OCI-LY1 (cell line): ENCODE measurements at regions not wholly inside any gene's neighbourhood (a gene's known extent, or its start where the extent isn't known, plus 50 kb on each side); places are given as distances from the start of the nearest gene placed in this dataset.

Source experiments
- H2AFZ ChIP-seq: fragments of 200-600 bp; sonication (generic), shearing (Covaris generic); 2 replicates; pipeline ENCODE4 v1.6.0; 2014; ENCODE audit warnings: antibody characterized with exemption, mild to moderate bottlenecking, low read length
- H3F3A ChIP-seq: fragments of 200-600 bp; sonication (generic), shearing (Covaris generic); 2 replicates; pipeline ENCODE4 v1.6.0; 2014; ENCODE audit warnings: mild to moderate bottlenecking, antibody characterized with exemption, low read length, moderate library complexity; ENCODE audit not compliant: insufficient read depth
- H3K27ac ChIP-seq: fragments of 200-600 bp; sonication (generic); 2 replicates; pipeline ENCODE4 v1.5.1; 2014; ENCODE audit warnings: low read length, mixed run types, mild to moderate bottlenecking, low read depth; ENCODE audit not compliant: poor library complexity, severe bottlenecking
- H3K27me3 ChIP-seq: fragments of 200-600 bp; sonication (generic); 2 replicates; pipeline ENCODE4 v1.6.0; 2014; ENCODE audit warnings: antibody characterized with exemption, mild to moderate bottlenecking, low read length, moderate library complexity; ENCODE audit not compliant: insufficient read depth
- H3K36me3 ChIP-seq: fragments of 200-600 bp; sonication (generic); 2 replicates; pipeline ENCODE4 v1.6.1; 2014; ENCODE audit warnings: mild to moderate bottlenecking, antibody characterized with exemption, low read length, moderate library complexity, mixed read lengths; ENCODE audit not compliant: insufficient read depth
- H3K4me1 ChIP-seq: fragments of 200-600 bp; sonication (generic); 2 replicates; pipeline ENCODE4 v1.5.1; 2014; ENCODE audit warnings: mild to moderate bottlenecking, low read length, moderate library complexity; ENCODE audit not compliant: insufficient read depth, severe bottlenecking
- H3K4me2 ChIP-seq: fragments of 200-600 bp; sonication (generic), shearing (Covaris generic); 2 replicates; pipeline ENCODE4 v1.6.1; 2014; ENCODE audit warnings: low read length
- H3K4me3 ChIP-seq: fragments of 200-600 bp; sonication (generic); 2 replicates; pipeline ENCODE4 v1.5.1; 2014; ENCODE audit warnings: low read length, low read depth, mild to moderate bottlenecking, mixed read lengths; ENCODE audit not compliant: poor library complexity, severe bottlenecking
- H3K79me2 ChIP-seq: fragments of 200-600 bp; shearing (Covaris generic); 2 replicates; pipeline ENCODE4 v1.6.1; 2016; ENCODE audit warnings: mixed run types, low read length, mixed read lengths; ENCODE audit not compliant: insufficient read depth
- H3K9ac ChIP-seq: fragments of 200-600 bp; sonication (generic), shearing (Covaris generic); 2 replicates; pipeline ENCODE4 v1.6.1; 2014; ENCODE audit warnings: mild to moderate bottlenecking, low read length, mixed read lengths
- H3K9me2 ChIP-seq: fragments of 200-600 bp; sonication (generic), shearing (Covaris generic); 2 replicates; pipeline ENCODE4 v1.6.1; 2014; ENCODE audit warnings: low read depth, mild to moderate bottlenecking, low read length, mixed read lengths
- H3K9me3 ChIP-seq: fragments of 200-600 bp; shearing (Covaris generic); 2 replicates; pipeline ENCODE4 v1.6.1; 2014; ENCODE audit warnings: low read length, mixed read lengths
- H4K20me1 ChIP-seq: fragments of 200-600 bp; sonication (generic), shearing (Covaris generic); 2 replicates; pipeline ENCODE4 v1.6.0; 2016; ENCODE audit warnings: mild to moderate bottlenecking, low read length; ENCODE audit not compliant: insufficient read depth
- EZH2 ChIP-seq: fragments of 200-600 bp; sonication (generic), shearing (Covaris generic); IDR thresholded peaks from 2 replicates; pipeline ENCODE4 v1.8.0; 2017; ENCODE audit warnings: borderline replicate concordance, mixed run types, mild to moderate bottlenecking, antibody characterized with exemption, low read length, moderate library complexity, mixed read lengths
- TF ChIP-seq, protein P1 (sequence below): fragments of 200-600 bp; sonication (generic), shearing (Covaris generic); IDR thresholded peaks from 2 replicates; pipeline ENCODE4 v1.5.1; 2017; ENCODE audit warnings: mild to moderate bottlenecking, antibody characterized with exemption, low read length, moderate library complexity, mixed read lengths

DNA sequence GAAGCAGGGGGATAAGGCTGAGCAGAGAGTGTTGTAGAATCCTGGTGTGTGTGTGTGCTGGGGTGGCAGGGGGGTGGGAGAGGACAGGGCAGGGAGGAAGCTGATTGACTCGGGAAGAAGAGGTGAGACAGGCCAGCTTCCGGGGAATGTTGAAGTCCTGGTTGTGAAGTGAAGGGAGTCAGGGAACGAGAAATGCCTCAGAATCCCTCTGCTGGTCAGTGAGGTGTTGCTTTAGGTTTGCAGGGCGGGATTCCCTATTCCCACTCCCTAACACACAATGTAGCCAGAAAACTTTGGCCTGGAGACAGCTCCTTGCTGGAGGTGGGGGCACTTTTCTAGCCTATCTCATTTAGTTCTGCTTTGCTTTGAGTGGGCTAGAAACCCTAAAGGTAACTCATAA lies 265.1 kb downstream of the HAUS1 start:
- Histone ChIP-seq H3K27me3 (no peaks in the 10 kb centered on the region), H3K27ac (no peak overlapping the region), H3K9me2 (no peaks in the 10 kb centered on the region), H3F3A (no peaks in the 10 kb centered on the region), H3K9ac (no peak overlapping the region), H4K20me1 (no peaks in the 10 kb centered on the region), H3K4me3 (no peak overlapping the region), H2AFZ (no peak overlapping the region), H3K9me3 (no peaks in the 10 kb centered on the region), H3K79me2 (no peaks in the 10 kb centered on the region), H3K4me1 (no peaks in the 10 kb centered on the region), H3K4me2 (no peak overlapping the region), H3K36me3 (no peaks in the 10 kb centered on the region; the same call in 1 of the 2 replicates)
- TF ChIP-seq, protein P1, sequence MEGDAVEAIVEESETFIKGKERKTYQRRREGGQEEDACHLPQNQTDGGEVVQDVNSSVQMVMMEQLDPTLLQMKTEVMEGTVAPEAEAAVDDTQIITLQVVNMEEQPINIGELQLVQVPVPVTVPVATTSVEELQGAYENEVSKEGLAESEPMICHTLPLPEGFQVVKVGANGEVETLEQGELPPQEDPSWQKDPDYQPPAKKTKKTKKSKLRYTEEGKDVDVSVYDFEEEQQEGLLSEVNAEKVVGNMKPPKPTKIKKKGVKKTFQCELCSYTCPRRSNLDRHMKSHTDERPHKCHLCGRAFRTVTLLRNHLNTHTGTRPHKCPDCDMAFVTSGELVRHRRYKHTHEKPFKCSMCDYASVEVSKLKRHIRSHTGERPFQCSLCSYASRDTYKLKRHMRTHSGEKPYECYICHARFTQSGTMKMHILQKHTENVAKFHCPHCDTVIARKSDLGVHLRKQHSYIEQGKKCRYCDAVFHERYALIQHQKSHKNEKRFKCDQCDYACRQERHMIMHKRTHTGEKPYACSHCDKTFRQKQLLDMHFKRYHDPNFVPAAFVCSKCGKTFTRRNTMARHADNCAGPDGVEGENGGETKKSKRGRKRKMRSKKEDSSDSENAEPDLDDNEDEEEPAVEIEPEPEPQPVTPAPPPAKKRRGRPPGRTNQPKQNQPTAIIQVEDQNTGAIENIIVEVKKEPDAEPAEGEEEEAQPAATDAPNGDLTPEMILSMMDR = no peak
- no peak for TF ChIP-seq EZH2

DNA sequence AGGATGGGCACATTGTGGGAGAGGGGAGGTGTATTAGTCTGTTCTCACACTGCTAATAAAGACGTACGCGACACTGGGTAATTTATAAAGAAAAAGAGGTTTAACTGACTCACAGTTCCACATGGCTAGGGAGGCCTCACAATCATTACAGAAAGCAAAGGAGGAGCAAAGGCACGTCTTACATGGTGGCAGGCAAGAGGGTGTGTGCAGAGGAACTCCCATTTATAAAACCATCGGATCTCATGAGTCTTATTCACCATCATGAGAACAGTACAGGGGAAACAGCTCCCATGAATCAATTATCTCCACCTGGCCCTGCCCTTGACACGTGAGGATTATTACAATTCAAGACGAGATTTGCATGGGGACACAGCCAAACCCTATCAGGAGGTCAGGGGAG lies 266.7 kb downstream of the HAUS1 start:
- Histone ChIP-seq H3K4me1 (no peaks in the 10 kb centered on the region), H3K4me3 (no peak overlapping the region), H2AFZ (no peak overlapping the region), H3K36me3 (no peaks in the 10 kb centered on the region; the same call in 1 of the 2 replicates), H3K9me3 (no peaks in the 10 kb centered on the region), H3F3A (no peaks in the 10 kb centered on the region), H3K27ac (no peak overlapping the region), H3K27me3 (no peaks in the 10 kb centered on the region), H3K9ac (no peak overlapping the region), H3K4me2 (no peak overlapping the region), H3K9me2 (no peaks in the 10 kb centered on the region), H3K79me2 (no peaks in the 10 kb centered on the region), H4K20me1 (no peaks in the 10 kb centered on the region)
- no peak for TF ChIP-seq EZH2
- TF ChIP-seq, protein P1 = no peak

DNA sequence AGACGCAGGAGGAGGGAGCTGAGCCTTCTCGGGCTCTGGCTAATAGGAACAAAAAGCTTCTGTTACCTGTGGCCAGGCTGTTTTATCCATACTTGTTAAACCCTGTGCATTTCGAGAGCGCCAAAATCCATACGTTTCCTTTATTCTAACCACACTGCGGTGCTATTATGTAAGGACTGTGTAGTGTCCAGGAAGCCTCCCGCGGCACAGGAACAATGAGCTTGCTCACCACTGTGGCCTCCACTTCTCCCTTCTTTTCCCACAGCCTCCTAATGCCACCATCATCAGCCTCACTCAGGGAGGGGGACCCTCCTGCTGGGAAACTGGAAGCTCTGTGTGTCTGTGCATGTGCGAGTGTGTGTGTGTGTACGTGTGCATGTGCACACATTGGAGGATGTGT lies 268.5 kb downstream of the HAUS1 start:
- no peak for TF ChIP-seq EZH2
- TF ChIP-seq, protein P1 = no peak
- no peak overlapping the region for H3K27ac ChIP-seq
- no peaks in the 10 kb centered on the region for H3K9me3 ChIP-seq
- no peaks in the 10 kb centered on the region for H3F3A ChIP-seq
- H3K4me2 ChIP-seq = no peak overlapping the region
- H3K9ac ChIP-seq = no peak overlapping the region
- no peak overlapping the region for H2AFZ ChIP-seq
- no peaks in the 10 kb centered on the region for H4K20me1 ChIP-seq
- no peaks in the 10 kb centered on the region for H3K79me2 ChIP-seq
- no peaks in the 10 kb centered on the region for H3K9me2 ChIP-seq
- no peaks in the 10 kb centered on the region for H3K4me1 ChIP-seq
- no peaks in the 10 kb centered on the region for H3K27me3 ChIP-seq
- no peaks in the 10 kb centered on the region; the same call in 1 of the 2 replicates for H3K36me3 ChIP-seq
- H3K4me3 ChIP-seq = no peak overlapping the region
